Femur (tissue), 1 donor: ENCODE measurements at regions not wholly inside any gene's neighbourhood (a gene's known extent, or its start where the extent isn't known, plus 50 kb on each side); places are given as distances from the start of the nearest gene placed in this dataset.

ENCODE experiments used
- DNase-seq: peaks from one replicate; pipeline ENCODE4 v3.0.0-alpha.2; 2017

DNA sequence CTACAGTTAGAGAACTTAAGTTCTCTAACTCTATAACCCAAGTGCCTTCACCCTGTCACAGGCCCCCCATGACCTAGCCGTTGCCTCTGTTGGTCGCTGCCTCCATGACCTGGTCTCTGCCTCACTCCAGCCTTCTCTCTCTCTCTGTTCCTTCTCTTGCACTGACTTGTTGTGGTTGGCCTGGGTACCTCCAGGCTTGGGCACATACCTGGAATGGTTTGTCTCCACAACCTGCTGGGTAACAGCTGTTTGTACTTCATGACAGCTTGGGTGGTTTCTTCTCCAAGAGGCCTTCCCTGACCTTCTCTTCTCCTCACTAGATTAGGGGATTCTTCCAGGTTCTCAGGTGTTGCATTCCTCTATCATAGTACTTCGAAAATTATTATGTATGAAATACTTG is 371.6 kb upstream of the USP24 start:
- DNase-seq: no peak

DNA sequence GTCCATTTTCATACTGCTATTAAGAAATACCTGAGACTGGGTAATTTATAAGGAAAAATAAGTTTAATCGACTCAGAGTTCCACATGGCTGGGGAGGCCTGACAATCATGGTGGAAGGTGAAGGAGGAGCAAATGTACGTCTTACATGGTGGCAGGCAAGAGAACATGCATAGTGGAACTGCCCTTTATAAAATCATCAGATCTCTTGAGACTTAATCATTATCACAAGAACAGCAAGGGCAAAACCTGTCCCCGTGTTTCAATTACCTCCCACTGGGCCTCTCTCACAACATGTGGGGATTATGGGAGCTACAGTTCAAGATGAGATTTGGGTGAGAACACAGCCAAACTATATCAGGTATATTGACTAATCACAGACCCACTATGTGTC is 370.2 kb upstream of the USP24 start:
- no peak for DNase-seq

DNA sequence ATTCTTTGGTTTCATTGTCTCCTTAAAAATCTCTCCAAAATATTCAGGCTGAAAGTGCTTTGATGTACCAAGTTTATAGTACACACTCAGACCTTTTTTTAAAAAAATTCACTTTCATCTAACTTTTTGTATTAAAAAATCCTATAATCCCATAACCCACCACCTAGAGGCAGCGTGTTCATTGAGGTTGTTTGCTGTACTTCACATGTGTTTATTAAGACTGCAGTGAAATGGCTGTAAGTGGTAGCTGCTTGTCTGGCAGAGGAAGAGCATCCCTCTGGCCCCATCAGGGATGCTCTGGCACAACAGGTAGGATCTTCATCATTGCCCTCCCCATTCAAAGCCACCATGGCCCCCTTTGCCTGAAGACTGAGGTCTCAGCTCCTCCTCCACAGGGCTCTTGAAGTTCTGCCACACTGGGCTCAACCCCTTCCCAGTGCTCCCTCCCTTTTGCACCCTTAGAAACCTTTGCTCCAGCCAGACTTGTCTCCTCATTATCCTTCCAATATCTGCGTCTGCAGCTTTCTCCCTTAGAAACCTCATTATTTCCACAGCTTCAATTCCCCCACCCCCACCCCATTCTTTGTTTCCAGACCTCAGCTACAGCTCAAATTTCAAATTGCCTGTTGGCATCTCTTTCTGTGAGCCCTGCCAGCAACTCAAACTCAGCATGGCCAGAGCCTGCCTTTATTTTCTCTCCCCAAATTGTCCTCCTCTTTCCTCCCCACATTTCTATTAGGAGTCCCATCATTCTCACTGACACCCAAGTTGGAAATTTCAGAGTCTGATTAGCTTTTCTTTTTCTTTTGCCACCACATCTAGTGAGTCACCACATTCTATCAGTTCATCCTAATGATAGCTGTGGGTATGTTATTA is 369.6 kb upstream of the USP24 start:
- DNase-seq: peak; percentile 88

DNA sequence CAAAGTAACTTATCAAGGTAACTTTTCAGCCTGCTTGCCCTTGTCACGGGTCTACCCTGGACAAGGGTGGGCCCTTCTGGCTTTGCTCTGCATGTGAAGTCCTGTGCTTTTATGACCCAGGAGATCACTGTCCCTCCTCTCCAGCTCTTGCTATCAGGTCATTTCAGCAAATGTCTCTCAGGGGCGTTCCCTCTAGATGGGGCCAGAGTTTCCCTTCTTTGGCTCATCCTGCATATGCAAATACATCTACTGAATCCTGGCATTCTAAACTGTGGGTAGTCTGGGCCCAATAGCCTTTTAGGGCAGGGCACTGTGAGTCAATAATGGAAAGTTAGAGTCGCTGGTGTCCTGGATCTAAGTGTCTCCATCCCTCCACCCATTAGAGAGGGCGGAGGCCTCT is 366.9 kb upstream of the USP24 start:
- no peak for DNase-seq

DNA sequence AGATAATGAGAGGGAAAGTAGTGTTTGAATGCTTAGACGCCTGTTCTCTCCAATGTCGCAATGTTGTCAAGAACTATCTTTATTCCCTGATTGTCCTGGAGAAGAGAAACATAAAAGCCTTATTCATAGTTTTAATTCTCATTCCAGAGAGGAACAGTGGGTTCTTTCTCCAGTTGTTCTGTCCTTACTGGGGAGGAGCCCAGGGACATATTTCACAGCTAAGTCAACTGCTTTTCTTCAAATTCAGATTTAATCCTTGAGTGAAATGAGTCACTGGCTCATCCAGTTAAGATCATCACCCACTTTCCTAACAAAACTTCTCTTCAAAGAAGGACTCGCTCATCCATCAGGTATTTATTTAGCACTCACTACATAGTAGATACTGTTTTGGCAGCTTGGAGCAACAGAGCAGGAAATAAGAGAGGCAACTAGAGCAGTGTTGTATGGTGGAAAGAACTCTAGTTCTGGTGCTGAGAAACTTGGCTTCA is 365.7 kb upstream of the USP24 start:
- no peak for DNase-seq

DNA sequence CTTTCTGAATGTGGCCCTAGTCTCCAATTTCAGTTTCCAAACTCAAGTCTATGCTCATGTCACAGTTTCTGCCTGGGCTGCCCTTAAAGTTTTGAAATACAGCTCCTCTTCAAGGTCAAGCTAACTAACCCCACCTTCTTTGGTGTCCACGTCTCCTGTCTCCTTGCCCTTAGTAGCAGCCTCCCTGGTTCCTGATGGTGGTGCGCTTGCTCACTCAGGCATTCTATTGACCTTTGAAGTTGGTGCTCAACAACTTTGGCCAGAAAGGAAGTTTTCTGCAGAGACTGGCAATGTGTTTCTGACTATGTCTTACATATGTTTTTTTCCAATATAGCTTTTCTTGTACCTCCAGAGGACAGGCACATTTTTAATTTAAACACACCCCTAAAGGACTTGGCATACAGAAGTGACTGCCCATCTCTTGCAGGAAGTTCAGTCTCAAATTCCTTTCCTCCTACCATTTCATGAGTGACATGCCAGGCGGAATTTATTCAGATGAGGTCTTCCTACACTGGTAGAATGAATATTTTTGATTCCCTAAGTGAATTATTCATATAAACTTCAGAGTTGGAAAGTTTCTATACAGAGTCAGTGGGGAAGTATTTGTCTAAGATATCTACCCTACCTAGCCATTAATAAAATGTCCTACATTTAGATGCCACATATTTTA is 364.3 kb upstream of the USP24 start:
- no peak for DNase-seq

DNA sequence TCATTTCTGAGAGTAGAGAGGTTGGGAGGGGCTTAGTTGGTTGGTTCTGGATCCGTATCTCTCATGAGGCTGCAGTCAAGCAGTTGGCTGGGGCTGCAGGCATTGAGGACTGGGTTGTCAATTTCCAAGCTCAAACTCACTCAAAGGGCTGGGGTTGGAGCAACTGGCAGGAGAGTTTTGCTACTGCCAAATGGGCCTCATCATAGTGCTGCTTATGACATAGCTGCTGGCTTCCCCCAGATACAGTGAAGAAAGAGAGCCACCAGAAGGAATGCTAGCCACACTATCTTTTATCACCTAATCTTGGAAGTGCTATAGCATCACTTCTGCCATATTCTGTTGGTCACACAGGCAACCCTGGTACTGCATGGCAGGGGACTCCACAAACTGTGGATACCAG is 363.5 kb upstream of the USP24 start:
- no peak for DNase-seq

DNA sequence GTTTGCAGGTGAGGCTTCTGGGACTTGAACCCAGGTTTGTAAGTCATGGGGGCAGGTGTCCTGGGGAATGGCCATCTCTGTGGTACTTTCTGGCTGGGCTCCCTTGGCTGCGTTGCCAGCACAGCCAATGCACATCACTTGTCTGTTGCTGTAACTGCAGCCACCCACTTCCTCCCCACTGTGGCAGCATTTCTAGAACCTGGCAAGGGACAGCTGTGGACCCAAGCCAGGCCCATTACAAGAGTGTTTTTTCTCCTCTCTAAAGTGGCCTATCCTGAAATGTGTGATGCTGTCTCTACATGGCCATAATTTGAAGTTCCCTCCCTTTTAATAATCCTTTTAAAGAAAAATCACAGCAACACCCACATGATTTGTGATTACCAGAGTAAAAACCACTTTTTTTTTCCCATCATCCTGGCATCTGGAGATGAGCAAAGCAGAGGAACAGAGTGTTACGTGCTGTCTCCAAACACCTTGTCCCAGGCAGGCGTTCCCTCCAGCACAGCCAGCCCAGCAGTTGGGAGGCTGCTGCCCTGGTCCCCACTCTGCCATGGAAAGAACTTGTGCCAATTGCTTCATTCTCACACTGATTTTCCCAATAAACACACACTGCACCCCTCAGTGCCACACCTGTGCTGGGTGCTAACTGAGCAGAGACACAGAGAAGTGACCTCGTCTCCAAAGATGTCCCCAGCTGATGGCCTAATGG is 360.6 kb upstream of the USP24 start:
- DNase-seq: peak; percentile 67

DNA sequence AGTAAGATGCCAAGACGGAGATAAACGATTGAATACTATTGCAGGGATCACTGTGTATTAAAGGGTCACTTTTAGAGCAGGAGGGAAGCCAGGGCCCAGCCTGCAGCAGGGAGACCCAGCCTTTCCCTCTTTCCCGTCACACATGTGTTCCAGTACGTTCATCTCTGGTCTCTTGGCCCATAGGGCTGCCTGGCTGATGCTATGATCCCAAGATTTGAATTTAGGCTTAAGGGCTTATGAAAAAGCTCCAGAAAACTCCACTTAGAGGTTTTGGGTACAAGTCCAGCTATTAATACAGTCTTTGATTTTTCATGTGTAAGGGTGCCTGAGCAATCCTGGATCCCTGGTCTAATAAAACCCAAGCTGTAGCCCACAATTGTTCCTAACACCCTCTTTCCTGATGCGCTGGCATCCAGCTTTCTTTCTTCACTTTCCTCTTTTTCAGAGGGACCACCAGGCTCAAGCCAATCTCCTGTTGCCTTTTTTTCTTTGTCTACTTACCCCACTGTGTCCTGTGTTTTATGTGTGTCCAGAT is 359.6 kb upstream of the USP24 start:
- no peak for DNase-seq

DNA sequence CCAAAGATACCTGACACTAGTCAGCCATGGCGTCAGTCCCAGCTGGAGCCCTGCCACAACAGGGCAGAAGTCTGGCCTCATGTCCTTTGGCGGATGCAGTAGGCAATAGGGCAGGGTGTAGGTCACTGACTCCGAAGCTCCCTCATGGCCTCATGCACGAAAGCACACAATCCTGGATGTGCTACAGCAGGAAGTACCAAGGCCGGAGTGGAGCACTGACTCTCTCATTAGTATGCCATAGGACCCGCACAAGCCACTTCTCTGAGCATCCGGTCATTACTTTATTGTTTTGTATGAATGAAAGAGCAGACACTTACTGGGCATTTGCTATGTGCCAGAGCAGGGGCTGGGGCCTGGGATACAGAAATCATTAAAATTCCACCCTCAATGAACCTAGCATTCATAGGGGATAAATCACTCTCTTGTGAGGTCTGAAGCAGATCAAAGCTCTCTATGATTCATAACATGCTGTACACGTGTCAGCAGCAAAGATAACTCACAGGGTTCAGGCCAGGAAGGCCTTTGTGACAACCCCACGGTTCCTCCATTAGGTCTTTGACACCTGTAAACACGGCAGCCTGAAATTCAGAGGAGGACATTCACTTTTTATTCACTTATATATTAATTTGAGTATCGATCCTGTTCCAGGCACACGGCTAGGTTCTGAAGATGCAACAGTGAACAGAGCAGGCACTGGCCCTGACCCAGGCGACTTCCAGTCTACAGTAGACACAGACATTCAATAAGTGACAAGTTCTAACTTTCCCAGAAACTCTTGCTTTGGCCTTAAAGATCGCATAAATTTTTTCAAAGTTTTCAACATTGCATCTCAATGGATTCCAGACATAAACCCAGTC is 357.9 kb upstream of the USP24 start:
- DNase-seq: no peak

DNA sequence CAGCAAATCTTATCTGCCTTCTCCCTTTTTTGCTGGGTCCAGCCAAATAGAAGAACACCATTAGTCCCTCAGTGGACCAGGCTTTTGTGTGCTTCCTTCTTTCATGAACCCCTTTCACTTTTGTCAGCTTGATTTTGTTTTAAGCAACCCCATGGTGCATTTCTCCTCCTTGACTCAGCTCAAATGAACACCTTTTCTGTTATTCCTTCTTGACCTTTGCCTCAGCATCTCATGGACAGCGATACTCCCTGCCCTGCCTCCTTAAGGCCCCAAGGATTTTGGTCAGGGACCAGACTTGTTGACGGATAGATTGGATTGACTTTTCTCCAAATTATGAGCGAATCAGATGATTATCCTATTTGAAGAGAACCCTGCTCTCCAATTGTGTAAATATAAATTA is 356.6 kb upstream of the USP24 start:
- no peak for DNase-seq

DNA sequence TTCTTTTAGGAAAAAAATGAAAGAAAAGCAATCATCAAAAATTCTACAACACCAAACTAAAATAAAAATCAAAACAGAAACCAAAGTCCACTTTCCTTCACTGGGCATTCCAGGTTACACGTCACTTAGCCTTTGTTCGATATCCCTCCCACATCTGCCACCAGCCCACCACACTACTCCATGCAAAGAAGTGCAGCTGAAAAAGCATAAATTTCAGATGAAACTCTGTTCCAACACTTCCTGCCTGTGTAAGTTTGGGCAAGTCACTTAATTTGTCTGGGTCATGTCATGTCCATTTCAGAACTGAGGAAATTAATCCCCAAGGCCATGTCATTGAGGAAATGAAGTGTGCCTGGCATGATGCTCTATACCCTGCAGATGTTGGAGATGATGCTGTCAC is 354.3 kb upstream of the USP24 start:
- no peak for DNase-seq

DNA sequence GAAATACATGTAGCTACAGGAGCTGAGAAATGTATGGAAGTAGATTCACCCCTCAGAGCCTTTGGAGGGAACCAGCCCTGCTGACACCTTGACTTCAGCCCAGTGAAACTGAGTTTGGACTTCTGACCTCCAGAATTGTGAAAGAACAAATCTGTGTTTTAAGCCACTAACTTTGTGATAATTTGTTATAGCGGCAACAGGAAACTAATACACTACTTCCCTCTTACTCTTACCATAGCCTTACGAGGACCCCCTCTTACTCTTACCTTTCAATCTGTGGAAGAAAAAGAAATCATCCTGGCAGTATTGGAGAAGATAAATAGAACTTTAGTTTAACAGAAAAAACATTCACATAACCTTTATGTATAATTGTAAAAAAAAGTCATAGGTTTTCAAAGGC is 353.6 kb upstream of the USP24 start:
- no peak for DNase-seq

DNA sequence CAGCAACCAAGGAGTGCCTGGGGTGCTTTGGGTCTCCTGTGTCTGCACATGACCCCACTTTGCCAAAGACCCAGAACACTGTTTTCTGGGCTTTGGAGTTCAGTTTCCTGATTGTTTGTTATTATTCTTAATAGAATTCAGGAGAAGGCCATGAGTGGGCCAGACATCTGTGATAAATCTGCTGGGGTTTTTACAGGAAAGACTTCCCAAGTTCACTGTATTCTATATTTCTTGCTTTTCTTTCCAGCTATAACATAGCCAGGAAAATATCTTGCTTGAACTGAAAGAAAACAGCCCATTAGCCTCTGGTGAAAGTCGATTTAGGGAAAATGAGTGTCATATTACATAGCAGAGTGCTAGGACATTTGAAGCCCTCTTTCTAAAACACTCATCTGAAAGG is 345.1 kb upstream of the USP24 start:
- DNase-seq: peak; percentile 47

DNA sequence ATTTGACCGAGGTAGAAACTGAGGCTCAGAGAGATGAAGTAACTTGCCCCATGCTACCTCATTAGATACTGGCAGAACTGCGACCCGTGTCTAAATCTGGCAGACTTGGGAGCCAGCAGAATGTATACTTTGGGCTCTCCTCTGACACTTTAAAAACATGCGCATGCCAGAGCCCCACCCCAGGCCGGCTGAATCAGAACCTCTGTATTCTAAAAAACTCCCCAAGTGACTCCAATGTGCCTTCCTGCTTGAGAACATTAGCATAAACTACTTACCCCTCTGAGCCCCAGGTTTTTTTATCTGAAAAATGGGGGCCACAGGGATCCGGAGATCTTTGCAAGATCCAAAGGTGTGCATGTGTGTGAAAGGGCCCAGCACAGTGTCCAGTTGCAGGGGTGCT is 344.7 kb upstream of the USP24 start:
- no peak for DNase-seq

DNA sequence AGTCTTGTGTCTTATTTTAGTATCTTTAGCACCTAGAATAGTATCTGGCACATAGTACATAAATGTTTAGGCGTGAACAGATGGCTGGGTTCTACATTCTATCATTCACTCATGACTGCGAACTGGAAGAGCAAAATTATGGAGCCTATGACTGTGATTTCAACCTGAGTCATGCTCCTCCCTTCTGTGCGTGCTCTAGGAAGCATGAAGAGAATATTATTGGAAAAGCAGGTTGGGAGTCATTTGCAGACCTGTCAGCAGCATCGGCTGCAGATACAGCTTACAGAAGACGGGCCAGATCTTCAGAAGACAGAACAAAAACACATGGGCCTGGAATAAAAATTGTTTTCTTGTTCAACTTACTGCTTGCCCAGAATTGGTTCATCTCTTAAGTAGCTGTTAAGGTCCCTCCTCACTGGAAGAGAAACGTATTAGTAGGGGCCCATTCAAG is 344.0 kb upstream of the USP24 start:
- DNase-seq: no peak

DNA sequence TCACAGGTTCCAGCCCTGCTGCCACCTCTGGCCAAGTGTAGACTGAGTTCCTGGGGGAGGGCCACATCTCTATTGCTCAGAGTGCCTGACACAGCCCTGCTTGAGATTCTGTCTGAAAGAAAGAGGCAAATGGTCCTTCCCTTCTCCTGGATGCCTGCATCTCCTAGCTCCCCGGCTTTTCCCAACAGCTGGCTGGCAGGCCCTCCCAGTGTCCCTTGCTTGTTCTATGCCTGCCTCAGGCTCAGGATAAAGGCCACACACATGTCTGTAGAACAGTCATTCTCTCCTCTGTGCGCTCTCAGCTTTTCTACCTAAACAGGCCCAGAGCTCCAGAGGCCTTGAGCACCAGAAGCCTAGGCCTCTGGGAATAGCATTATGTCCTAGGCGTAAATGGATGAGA is 343.4 kb upstream of the USP24 start:
- no peak for DNase-seq

DNA sequence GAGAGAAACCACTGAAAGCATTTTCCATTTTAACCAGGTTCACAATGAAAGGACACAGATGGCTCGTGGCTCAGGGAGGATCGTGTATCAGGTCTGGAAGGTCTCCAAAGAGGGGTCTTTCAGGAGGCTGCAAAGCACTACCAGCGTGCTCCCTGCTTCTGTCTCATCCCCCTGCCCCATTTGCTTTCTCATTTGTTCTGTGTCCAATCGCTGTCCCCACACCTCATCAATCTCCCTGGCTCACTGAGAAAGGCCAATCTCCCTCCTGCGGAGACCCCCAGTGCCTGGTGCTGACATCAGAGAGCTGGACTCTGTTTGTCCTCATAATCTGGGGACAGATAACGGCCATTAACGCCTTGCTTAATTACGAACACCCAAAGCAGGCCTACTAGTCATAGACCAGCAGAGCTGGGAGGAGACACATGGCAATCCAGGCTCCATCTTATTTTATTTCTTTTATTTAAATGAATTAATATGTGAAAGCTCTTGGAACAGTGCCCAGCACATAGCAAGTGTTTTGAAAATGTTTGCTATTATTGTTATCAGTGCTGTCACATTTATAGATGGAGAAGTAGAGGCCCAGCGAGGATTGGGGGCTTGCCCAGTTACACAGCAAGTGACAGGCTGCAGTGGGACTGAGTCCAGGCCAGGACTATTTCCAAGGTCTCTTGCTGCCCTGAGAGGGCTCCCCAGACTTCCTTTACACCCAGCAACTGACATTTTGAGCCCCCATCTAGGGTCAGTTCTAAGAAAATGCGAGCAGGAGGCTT is 341.0 kb upstream of the USP24 start:
- DNase-seq: no peak

DNA sequence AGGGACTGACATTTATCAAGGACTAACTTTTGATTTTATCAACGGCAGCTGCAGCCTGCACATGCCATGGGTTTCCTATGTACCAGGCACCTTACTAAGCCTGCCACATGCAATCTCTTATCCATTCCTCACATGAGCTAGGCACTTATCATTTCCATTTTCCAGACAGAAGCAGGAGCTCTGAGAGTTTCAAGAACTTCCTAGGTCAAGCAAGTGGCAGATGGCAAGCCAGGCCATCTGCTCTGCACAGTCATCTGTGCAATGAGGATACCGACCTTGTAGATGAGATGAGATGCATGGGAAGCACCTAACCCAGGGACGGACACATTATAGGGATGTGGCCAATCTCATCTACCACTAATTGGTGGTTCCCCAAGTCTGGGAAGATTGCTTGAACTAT is 339.4 kb upstream of the USP24 start:
- DNase-seq: no peak

DNA sequence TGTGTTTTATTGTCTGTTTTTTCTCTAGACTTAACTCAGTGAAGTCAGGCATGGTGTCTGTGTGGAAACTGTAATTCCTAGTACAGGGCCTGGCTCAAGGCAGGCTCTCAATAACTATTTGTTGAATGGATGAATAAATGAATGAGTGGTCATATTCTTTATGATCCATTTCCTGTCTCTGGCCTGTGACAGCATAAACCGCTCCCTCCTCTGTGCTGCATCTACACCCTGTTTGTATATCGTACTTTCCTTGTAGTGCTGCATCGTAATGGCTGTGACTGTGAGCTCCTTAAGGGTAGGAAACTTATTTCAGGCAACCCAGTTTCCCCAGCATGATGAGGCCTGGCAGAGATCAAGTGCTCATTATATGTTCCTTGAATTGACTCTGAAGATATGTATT is 337.5 kb upstream of the USP24 start:
- DNase-seq: no peak

DNA sequence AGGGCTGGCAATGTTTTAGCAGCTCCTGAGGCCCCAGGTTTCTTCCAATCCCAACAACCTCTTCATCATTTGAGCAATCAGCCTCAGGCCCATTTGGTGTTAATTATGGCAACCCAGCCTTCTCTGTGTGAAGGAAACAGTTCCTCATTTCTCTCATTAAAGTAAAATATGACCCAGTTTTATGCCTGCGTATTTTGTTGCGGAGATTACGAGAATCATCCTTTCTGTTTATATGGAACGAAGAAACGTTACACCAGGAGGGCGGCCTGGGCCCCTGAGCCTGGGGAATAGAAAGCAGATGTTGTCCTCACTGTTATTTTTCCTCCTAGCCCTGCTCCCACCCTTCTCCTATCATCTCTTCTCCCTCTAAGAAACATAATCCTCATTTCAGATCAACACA is 332.2 kb upstream of the USP24 start:
- peak; percentile 30 for DNase-seq

DNA sequence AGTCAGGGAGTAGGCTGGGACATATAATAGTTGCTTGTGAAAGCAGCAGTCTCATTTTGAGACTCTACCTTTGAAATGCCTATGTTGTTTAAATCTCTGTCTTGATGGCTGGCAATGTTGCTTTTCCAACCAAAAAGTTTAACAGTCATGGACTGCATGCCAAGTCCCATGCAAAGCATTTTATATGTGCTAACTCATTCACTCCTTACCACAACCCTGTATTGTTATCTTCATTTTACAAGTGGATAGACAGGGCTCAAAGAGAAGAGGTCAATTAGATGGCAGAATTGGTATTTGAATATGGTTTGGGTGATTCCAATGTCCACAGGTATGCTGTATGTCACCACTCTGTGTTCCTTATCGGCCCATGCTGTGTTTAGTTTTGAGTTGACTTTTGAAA is 331.4 kb upstream of the USP24 start:
- DNase-seq: no peak
